SK-N-DZ (cell line): ENCODE measurements at regions not wholly inside any gene's neighbourhood (a gene's known extent, or its start where the extent isn't known, plus 50 kb on each side); places are given as distances from the start of the nearest gene placed in this dataset.

Source experiments
- DNase-seq: peaks from one replicate; pipeline ENCODE4 v3.0.0-alpha.2; 2015; ENCODE audit warnings: low spot score
- small RNA-seq, 2 experiments: library from RNA; depleted of rRNA; stranded (forward); fragments of <200 nt; gene quantifications; one replicate each; pipeline ENCODE3, GENCODE V24; 2014

GRCh38 chr7:55639640-55640039 is 67.3 kb upstream of the VOPP1 start:
- no peak for DNase-seq

GRCh38 chr7:55629051-55629677 is 56.9 kb upstream of the VOPP1 start:
- no peak for DNase-seq

- DNase-seq: no peak
These were observed 52.5 kb upstream of the VOPP1 start for GRCh38 chr7:55624813-55625212.

GRCh38 chr7:55623617-55624016 is 51.3 kb upstream of the VOPP1 start:
- no peak for DNase-seq

GRCh38 chr7:55622241-55622640 is 49.9 kb upstream of the VOPP1 start:
- DNase-seq: no peak

Small RNA genes in the stretch of these regions (small RNA-seq; reads per million reads assigned to genes)
- gene RNU6-389P: 0 reads per million in 2 experiments
- gene SUMO2P3: 0 reads per million in 2 experiments
